Mononuclear cell (primary cell): ENCODE measurements at regions not wholly inside any gene's neighbourhood (a gene's known extent, or its start where the extent isn't known, plus 50 kb on each side); places are given as distances from the start of the nearest gene placed in this dataset.

ENCODE experiments used
- H3K27me3 ChIP-seq: 2 replicates; pipeline ENCODE4 v1.6.0; 2011; ENCODE audit warnings: low read length, control low read depth; ENCODE audit not compliant: insufficient read depth
- H3K4me1 ChIP-seq: 2 replicates; pipeline ENCODE4 v1.5.1; 2011; ENCODE audit warnings: mild to moderate bottlenecking, low read length, control low read depth; ENCODE audit not compliant: insufficient read depth
- H3K4me3 ChIP-seq: 2 replicates; pipeline ENCODE4 v1.5.1; 2011; ENCODE audit warnings: mild to moderate bottlenecking, low read length, moderate library complexity
- H3K9me3 ChIP-seq: 2 replicates; pipeline ENCODE4 v1.5.1; 2011; ENCODE audit warnings: low read depth, mild to moderate bottlenecking, control low read depth, low read length

GRCh38 chr5:166938071-166938470 is 1353.4 kb upstream of the WWC1 start:
- no peaks in the 10 kb centered on the region for H3K9me3 ChIP-seq
- H3K27me3 ChIP-seq: no peaks in the 10 kb centered on the region
- no peak overlapping the region for H3K4me3 ChIP-seq
- no peaks in the 10 kb centered on the region for H3K4me1 ChIP-seq

GRCh38 chr5:166942948-166943347 is 1348.5 kb upstream of the WWC1 start:
- Histone ChIP-seq H3K4me1 (no peaks in the 10 kb centered on the region), H3K4me3 (no peak overlapping the region), H3K9me3 (no peaks in the 10 kb centered on the region), H3K27me3 (no peaks in the 10 kb centered on the region)

- Histone ChIP-seq H3K4me3 (no peak overlapping the region), H3K27me3 (no peaks in the 10 kb centered on the region), H3K4me1 (no peaks in the 10 kb centered on the region), H3K9me3 (no peaks in the 10 kb centered on the region)
Observed at GRCh38 chr5:166947045-166947444, 1344.4 kb upstream of the WWC1 start.

- Histone ChIP-seq H3K4me3 (no peak overlapping the region), H3K9me3 (no peaks in the 10 kb centered on the region), H3K4me1 (no peaks in the 10 kb centered on the region), H3K27me3 (no peaks in the 10 kb centered on the region)
Observed at GRCh38 chr5:166948679-166949078, 1342.8 kb upstream of the WWC1 start.

GRCh38 chr5:166952048-166952447 is 1339.4 kb upstream of the WWC1 start:
- Histone ChIP-seq H3K4me3 (no peak overlapping the region), H3K4me1 (no peaks in the 10 kb centered on the region), H3K9me3 (no peaks in the 10 kb centered on the region), H3K27me3 (no peaks in the 10 kb centered on the region)

GRCh38 chr5:166957782-166958181 is 1333.7 kb upstream of the WWC1 start:
- H3K4me3 ChIP-seq: no peak overlapping the region

GRCh38 chr5:166959766-166960165 is 1331.7 kb upstream of the WWC1 start:
- H3K27me3 ChIP-seq: no peaks in the 10 kb centered on the region
- H3K4me3 ChIP-seq: no peak overlapping the region
- no peaks in the 10 kb centered on the region for H3K4me1 ChIP-seq
- no peaks in the 10 kb centered on the region for H3K9me3 ChIP-seq

More at GRCh38 chr5:166957782-166958181, 1333.7 kb upstream of the WWC1 start:
- Histone ChIP-seq H3K9me3 (no peaks in the 10 kb centered on the region), H3K27me3 (no peaks in the 10 kb centered on the region), H3K4me1 (no peaks in the 10 kb centered on the region)

- no peaks in the 10 kb centered on the region for H3K27me3 ChIP-seq
- H3K9me3 ChIP-seq: no peaks in the 10 kb centered on the region
- no peak overlapping the region for H3K4me3 ChIP-seq
- no peaks in the 10 kb centered on the region for H3K4me1 ChIP-seq
Observed at GRCh38 chr5:166961028-166961427, 1330.4 kb upstream of the WWC1 start.

GRCh38 chr5:166961913-166962312 is 1329.5 kb upstream of the WWC1 start:
- Histone ChIP-seq H3K4me3 (no peak overlapping the region), H3K4me1 (no peaks in the 10 kb centered on the region), H3K27me3 (no peaks in the 10 kb centered on the region), H3K9me3 (no peaks in the 10 kb centered on the region)

GRCh38 chr5:166962461-166962860 is 1329.0 kb upstream of the WWC1 start:
- Histone ChIP-seq H3K9me3 (no peaks in the 10 kb centered on the region), H3K4me3 (no peak overlapping the region), H3K4me1 (no peaks in the 10 kb centered on the region)

GRCh38 chr5:166963596-166963995 is 1327.8 kb upstream of the WWC1 start:
- Histone ChIP-seq H3K4me1 (no peaks in the 10 kb centered on the region), H3K27me3 (no peaks in the 10 kb centered on the region), H3K9me3 (no peaks in the 10 kb centered on the region), H3K4me3 (no peak overlapping the region)

More at GRCh38 chr5:166962461-166962860, 1329.0 kb upstream of the WWC1 start:
- no peaks in the 10 kb centered on the region for H3K27me3 ChIP-seq

GRCh38 chr5:166977911-166978422 is 1313.5 kb upstream of the WWC1 start:
- H3K4me1 ChIP-seq: no peaks in the 10 kb centered on the region
- no peaks in the 10 kb centered on the region for H3K9me3 ChIP-seq
- H3K27me3 ChIP-seq: peaks cover 10% of the 10 kb centered on the region
- H3K4me3 ChIP-seq: no peak overlapping the region

- H3K4me3 ChIP-seq: no peak overlapping the region
- H3K9me3 ChIP-seq: no peaks in the 10 kb centered on the region
- H3K27me3 ChIP-seq: peaks cover 10% of the 10 kb centered on the region
- H3K4me1 ChIP-seq: no peaks in the 10 kb centered on the region
Observed at GRCh38 chr5:166979307-166979895, 1312.0 kb upstream of the WWC1 start.

- Histone ChIP-seq H3K4me1 (no peaks in the 10 kb centered on the region), H3K27me3 (peaks cover 10% of the 10 kb centered on the region)
Observed at GRCh38 chr5:166980666-166981065, 1310.8 kb upstream of the WWC1 start.

GRCh38 chr5:166982226-166982625 is 1309.2 kb upstream of the WWC1 start:
- H3K4me1 ChIP-seq: no peaks in the 10 kb centered on the region
- no peak overlapping the region for H3K4me3 ChIP-seq
- no peaks in the 10 kb centered on the region for H3K9me3 ChIP-seq
- peaks cover 10% of the 10 kb centered on the region for H3K27me3 ChIP-seq

More at GRCh38 chr5:166980666-166981065, 1310.8 kb upstream of the WWC1 start:
- no peaks in the 10 kb centered on the region for H3K9me3 ChIP-seq
- no peak overlapping the region for H3K4me3 ChIP-seq

GRCh38 chr5:166991601-166992000 is 1299.8 kb upstream of the WWC1 start:
- Histone ChIP-seq H3K4me1 (no peaks in the 10 kb centered on the region), H3K4me3 (no peak overlapping the region), H3K9me3 (no peaks in the 10 kb centered on the region), H3K27me3 (no peaks in the 10 kb centered on the region)
